Retina (tissue), 1 donor: ENCODE measurements at regions not wholly inside any gene's neighbourhood (a gene's known extent, or its start where the extent isn't known, plus 50 kb on each side); places are given as distances from the start of the nearest gene placed in this dataset.

ENCODE experiments used
- DNase-seq: peaks from one replicate; pipeline ENCODE4 v3.0.0-alpha.2; 2016

DNA sequence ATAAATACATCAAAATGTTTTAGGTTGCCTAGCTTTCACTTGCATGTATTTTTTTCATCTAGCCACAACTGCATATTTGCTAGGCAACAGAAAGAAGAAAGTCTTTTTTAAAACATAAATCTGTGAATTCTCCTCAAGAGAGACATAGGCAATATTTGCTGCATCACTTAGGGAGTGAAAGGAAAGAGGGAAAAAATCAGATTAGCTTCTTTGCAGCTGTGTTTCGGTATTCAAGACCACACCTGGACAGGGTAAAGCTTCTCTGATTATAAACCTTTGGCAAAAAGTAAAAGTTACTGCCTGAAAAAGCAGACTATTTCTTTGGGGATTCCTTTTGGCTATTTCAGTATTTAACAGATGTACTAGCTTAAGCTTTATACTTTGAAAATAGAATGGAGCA is 280.9 kb upstream of the ZSWIM2 start:
- DNase-seq: no peak

DNA sequence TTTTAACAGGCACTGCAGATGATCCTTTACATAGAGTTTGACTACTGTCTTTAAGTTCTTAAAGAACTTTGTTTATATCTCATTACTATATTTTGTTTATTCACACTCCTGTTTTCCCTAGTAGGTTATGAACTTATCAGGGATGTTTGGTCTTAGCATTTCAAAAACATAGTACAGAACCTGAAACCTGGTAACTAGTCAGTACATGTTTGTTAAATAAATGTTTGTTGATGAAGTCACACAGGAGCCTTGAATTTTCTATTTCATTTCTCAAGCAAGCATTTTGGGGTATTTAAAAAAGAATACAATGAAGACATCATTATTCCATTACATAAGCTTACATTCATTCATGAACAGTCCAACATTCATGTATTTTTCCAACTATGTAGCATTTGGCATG is 280.3 kb upstream of the ZSWIM2 start:
- no peak for DNase-seq

DNA sequence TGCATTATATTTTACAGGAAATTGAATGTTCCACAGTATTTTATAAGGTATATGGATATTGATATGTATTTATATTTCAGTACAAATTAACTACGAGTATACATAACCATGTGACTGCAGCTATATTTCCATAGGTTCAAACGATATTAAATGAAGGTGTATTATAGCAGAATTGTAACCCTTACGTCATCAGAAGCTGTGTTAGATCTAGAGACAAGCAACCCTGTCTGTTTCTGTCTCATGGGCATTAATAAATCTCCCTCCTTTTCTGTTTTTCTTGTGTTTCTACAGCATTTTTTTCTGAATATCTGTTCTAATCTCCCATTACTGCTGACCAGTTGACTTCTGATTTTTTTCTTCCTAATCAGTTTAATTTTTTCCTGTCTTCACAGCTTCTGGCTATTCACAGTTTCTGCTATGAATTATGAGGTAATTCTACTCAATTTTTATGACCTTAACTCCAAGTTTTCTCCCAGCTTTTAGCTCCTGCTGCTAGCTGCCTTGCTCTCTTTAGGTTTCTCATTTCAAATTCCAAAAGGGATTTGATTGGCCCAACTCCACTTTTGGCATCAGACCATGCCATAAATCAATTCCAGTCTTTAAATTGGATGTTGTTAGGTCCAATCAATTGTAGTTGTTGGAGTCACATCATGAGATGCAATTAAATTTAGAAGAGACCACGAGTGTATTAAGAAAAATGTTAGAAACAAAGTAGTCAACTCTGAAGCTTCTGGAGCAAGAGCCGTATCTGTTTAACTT is 277.5 kb upstream of the ZSWIM2 start:
- DNase-seq: no peak

- DNase-seq: no peak
Measured at GRCh38 chr2:187125318-187125717, 276.3 kb upstream of the ZSWIM2 start.

- no peak for DNase-seq
Measured at GRCh38 chr2:187124529-187124928, 275.6 kb upstream of the ZSWIM2 start.

DNA sequence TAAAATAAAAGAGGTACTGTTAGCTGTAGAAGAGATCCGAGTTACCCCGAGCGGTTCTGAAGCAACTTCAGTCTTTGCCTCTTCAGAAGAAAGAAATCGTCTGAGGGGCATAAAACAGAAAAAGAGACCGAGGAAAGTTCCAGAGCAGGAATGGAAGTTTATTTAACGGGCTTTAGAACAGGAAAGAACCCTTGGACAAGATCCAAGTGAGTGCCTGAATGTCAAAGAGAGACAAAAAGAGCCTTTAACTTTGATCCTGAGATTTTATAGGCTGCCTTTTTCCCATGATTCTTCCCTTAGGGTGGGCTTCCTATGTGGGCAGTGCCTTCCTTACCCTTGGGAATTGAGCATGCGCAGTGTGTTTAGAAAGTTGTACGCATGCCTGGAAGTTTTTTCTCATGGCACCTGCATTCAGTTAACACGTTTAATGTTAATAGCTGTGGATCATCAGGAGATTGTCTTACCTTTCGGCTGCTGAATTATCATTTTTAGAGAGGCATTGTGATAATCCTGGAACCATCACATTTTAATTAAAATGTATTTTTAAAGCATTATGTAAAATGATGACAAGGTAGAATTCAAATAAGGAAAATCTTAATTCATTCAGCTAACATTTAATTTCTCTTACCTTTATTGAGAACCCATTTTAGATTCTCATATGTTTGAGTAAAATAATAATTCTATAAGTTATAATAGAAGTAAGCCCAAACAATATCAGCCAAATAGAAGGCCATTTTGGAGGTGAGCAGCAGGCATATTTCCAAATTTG is 269.5 kb upstream of the ZSWIM2 start:
- DNase-seq: no peak

GRCh38 chr2:187117483-187117882 is 268.5 kb upstream of the ZSWIM2 start:
- DNase-seq: no peak

GRCh38 chr2:187115627-187116026 is 266.7 kb upstream of the ZSWIM2 start:
- no peak for DNase-seq

- no peak for DNase-seq
Measured at GRCh38 chr2:187107001-187107400, 258.0 kb upstream of the ZSWIM2 start.

GRCh38 chr2:187105218-187105617 is 256.2 kb upstream of the ZSWIM2 start:
- no peak for DNase-seq

GRCh38 chr2:187102381-187102780 is 253.4 kb upstream of the ZSWIM2 start:
- DNase-seq: no peak

DNA sequence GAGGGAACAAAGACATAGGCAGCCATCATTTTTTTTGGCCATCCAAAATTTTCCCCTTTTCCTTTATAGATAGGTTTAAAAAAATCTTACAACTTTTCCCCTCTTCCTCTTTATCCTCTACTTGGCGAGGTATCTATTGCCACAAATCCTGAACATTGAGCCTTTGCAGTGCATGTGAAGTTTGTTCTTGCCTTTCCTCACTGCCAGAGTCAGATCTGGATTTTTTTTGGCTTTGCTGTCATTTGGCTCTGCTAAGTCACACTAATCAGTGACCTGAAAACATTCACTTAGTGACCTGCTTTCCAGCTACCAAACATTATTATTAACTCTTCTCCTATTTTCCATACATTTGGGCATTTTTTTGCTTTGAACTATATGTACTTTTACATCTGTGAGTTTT is 249.2 kb upstream of the ZSWIM2 start:
- no peak for DNase-seq

GRCh38 chr2:187093771-187094412 is 244.9 kb upstream of the ZSWIM2 start:
- no peak for DNase-seq

GRCh38 chr2:187091664-187092063 is 242.7 kb upstream of the ZSWIM2 start:
- DNase-seq: no peak

- no peak for DNase-seq
Measured at GRCh38 chr2:187084524-187084923, 235.6 kb upstream of the ZSWIM2 start.

DNA sequence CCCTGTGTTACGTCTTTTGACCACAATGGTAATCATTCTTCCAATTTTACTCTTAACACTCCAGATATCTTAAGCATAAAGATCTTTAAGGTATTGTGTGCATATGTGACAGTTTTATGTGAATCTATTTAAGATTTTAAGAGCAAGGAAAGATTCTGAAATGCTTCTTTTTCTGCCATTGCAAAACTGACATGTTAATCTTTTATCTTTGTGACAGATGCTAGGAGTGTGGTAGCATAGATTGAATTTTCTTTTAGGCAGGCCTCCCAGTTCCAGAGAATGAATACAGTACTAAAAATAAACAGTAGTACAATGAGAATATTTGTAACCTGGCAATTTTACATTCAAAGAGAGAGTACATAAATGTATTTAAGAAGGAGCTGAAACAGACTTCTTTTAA is 232.5 kb upstream of the ZSWIM2 start:
- DNase-seq: no peak

- DNase-seq: no peak
Measured at GRCh38 chr2:187079901-187080300, 230.9 kb upstream of the ZSWIM2 start.

DNA sequence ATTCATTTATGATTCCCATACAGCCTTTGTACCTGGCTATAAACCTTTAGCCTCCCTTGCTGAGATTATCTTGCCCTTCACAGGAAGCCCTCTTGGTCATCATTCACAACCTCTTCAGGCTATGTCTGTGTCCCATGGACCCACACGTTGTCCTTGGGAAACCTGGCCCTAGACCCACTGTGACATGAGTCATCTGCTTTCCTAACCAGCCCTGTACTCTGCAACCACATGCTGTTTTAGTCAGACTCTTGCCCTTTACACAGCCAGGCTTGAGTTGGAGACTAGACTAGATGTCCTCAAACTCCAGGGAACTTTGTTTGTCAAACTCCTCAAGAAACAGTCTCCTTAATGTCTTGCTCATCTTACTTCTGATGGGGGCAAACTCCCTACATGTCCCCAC is 229.3 kb upstream of the ZSWIM2 start:
- DNase-seq: no peak

- no peak for DNase-seq
Measured at GRCh38 chr2:187075671-187076070, 226.7 kb upstream of the ZSWIM2 start.

- DNase-seq: no peak
Measured at GRCh38 chr2:187075199-187075635, 226.2 kb upstream of the ZSWIM2 start.

DNA sequence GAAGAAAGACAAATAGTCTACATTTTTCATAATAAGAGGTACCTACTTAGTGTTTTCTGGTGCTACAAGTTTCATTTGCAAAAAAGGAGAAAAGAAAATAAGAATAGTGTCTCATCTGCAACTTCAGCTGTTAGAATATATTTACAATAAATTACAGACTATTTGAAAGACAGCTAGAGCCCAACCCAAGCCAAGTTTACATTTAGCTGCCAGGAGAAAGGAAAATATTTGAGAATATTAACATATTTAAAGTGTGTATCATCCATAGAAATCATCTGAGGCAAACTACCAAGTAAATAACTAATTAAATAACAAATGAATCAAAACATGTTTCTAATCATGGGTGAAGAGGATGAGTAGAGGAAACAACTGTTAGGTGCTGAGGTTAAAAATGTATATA is 209.2 kb upstream of the ZSWIM2 start:
- no peak for DNase-seq

GRCh38 chr2:187057466-187057865 is 208.5 kb upstream of the ZSWIM2 start:
- DNase-seq: no peak

DNA sequence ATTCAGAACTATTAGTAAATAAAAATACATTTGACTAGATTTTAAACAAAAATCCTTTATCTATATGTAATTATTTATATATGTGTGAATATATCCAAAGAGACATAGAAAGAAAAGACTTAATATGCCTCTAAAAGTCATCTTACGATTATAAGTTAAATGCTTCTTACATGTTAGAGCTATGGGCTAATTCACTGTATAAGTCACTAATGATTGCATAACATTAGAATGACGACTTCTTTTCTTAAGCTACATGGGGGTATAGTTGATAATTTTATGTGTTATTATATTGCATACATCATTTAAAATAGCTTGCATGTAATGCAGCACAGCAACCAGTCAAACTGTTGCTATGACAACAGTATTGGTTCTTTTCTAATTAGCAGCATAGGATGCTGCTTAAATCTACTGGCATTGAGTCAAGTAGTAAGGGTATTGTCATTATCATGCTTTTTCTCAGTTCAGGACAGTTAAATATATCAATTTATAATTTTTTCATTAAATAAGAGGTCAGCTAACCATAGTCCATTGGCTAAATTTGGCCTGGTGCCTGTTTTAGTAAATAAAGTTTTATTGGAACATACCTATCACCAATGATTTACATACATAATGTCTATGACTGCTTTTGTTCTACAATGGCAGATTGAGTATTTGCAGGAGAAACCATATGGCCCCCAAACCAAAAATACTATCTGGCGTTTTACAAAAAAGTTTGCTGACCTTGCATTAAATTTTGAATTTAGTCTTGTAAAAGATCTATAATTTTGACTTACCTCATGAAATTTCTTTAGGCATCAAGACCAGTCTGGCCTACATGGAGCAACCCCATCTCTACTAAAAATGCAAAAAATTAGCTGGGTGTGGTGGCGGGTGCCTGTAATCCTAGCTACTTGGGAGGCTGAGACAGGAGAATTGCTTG is 207.7 kb upstream of the ZSWIM2 start:
- no peak for DNase-seq
